ENCODE measurements at regions not wholly inside any gene's neighbourhood (a gene's known extent, or its start where the extent isn't known, plus 50 kb on each side); places are given as distances from the start of the nearest gene placed in this dataset.
"Not testable (repeated sequence)": the region's sequence is repeated elsewhere in the genome, so short reads cannot be mapped to it uniquely, and the experiment has no call there.

- ATAC-seq, result no peak
- intact Hi-C loops (cut with DNase I; ENCODE audit: low total_unique reads), result no loop called here
Measured at GRCh38 chr13:86606264-86606663, 807.0 kb upstream of the SLITRK6 start.

GRCh38 chr13:86608701-86609100 lies 809.5 kb upstream of the SLITRK6 start:
- H3K4me1 ChIP-seq, result no peaks in the 10 kb centered on the region
- ATAC-seq (no peak), DNase-seq (no peak)
- H3K27ac ChIP-seq, result no peak overlapping the region
- TF ChIP-seq CTCF (IDR thresholded peaks at IDR 0.05 in 4 of 5, conservative IDR thresholded peaks at IDR 0.05 in 1 of 5) (no peak), POLR2A (IDR thresholded peaks at IDR 0.05) (no peak)
- H3K9me3 ChIP-seq, result no peaks in the 10 kb centered on the region
- intact Hi-C loops (cut with DNase I; ENCODE audit: low total_unique reads) (no loop called here), in situ Hi-C loops (cut with MboI; ENCODE audit: low sequenced_read_pairs in 4 of 4) (no loop called here)
- no peaks in the 10 kb centered on the region for H3K27me3 ChIP-seq
- H3K36me3 ChIP-seq, result no peaks in the 10 kb centered on the region
- no peak overlapping the region for H3K4me3 ChIP-seq

More at GRCh38 chr13:86606264-86606663, 807.0 kb upstream of the SLITRK6 start:
- H3K4me1 ChIP-seq, result no peaks in the 10 kb centered on the region
- H3K36me3 ChIP-seq, result no peaks in the 10 kb centered on the region
- no peak for DNase-seq
- no peaks in the 10 kb centered on the region for H3K9me3 ChIP-seq
- TF ChIP-seq POLR2A (IDR thresholded peaks at IDR 0.05), result no peak
- TF ChIP-seq CTCF (IDR thresholded peaks at IDR 0.05 in 4 of 5, conservative IDR thresholded peaks at IDR 0.05 in 1 of 5), result no peak
- in situ Hi-C loops (cut with MboI; ENCODE audit: low sequenced_read_pairs in 4 of 4), result no loop called here
- no peaks in the 10 kb centered on the region for H3K27me3 ChIP-seq
- H3K4me3 ChIP-seq, result no peak overlapping the region
- no peak overlapping the region for H3K27ac ChIP-seq

- Histone ChIP-seq H3K36me3 (no peaks in the 10 kb centered on the region), H3K9me3 (no peaks in the 10 kb centered on the region), H3K27ac (no peak overlapping the region), H3K4me3 (no peak overlapping the region), H3K27me3 (no peaks in the 10 kb centered on the region), H3K4me1 (no peaks in the 10 kb centered on the region)
- in situ Hi-C loops (cut with MboI; ENCODE audit: low sequenced_read_pairs in 4 of 4) (no loop called here), intact Hi-C loops (cut with DNase I; ENCODE audit: low total_unique reads) (no loop called here)
- TF ChIP-seq CTCF (IDR thresholded peaks at IDR 0.05 in 4 of 5, conservative IDR thresholded peaks at IDR 0.05 in 1 of 5) (no peak), POLR2A (IDR thresholded peaks at IDR 0.05) (no peak)
- no peak for DNase-seq
- ATAC-seq, result no peak
Measured at GRCh38 chr13:86633346-86633745, 834.1 kb upstream of the SLITRK6 start.

GRCh38 chr13:86651171-86651570 lies 852.0 kb upstream of the SLITRK6 start:
- ATAC-seq; H3K27me3 ChIP-seq; H3K4me3 ChIP-seq; H3K27ac ChIP-seq; H3K4me1 ChIP-seq; H3K36me3 ChIP-seq; H3K9me3 ChIP-seq; in situ Hi-C loops (cut with MboI; ENCODE audit: low sequenced_read_pairs in 4 of 4); DNase-seq; intact Hi-C loops (cut with DNase I; ENCODE audit: low total_unique reads): not testable (repeated sequence)

GRCh38 chr13:86653009-86653408 lies 853.8 kb upstream of the SLITRK6 start:
- no peak overlapping the region for H3K27ac ChIP-seq
- H3K27me3 ChIP-seq, result no peaks in the 10 kb centered on the region
- intact Hi-C loops (cut with DNase I; ENCODE audit: low total_unique reads) (no loop called here), in situ Hi-C loops (cut with MboI; ENCODE audit: low sequenced_read_pairs in 4 of 4) (no loop called here)
- no peak for TF ChIP-seq CTCF (IDR thresholded peaks at IDR 0.05 in 4 of 5, conservative IDR thresholded peaks at IDR 0.05 in 1 of 5)
- TF ChIP-seq POLR2A (IDR thresholded peaks at IDR 0.05), result no peak
- no peaks in the 10 kb centered on the region for H3K36me3 ChIP-seq
- DNase-seq (no peak), ATAC-seq (no peak)
- H3K4me3 ChIP-seq, result no peak overlapping the region
- no peaks in the 10 kb centered on the region for H3K4me1 ChIP-seq
- H3K9me3 ChIP-seq, result no peaks in the 10 kb centered on the region

All from gastrocnemius medialis (tissue), 4 donors.